Stimulated activated CD4-positive, alpha-beta T cell treated with anti-CD3 and anti-CD28 coated beads, Interleukin-2, amount 100 ng/mL, for 4 hours (primary cell): ENCODE measurements at regions not wholly inside any gene's neighbourhood (a gene's known extent, or its start where the extent isn't known, plus 50 kb on each side); places are given as distances from the start of the nearest gene placed in this dataset.
"Not testable (repeated sequence)": the region's sequence is repeated elsewhere in the genome, so short reads cannot be mapped to it uniquely, and the experiment has no call there.

Experiments used
- DNase-seq: peaks from one replicate; pipeline ENCODE4 v3.0.0-alpha.2; 2020; ENCODE audit warnings: low read depth

GRCh38 chr3:178205740-178206139 is 330.5 kb upstream of the KCNMB2 start:
- no peak for DNase-seq

DNA sequence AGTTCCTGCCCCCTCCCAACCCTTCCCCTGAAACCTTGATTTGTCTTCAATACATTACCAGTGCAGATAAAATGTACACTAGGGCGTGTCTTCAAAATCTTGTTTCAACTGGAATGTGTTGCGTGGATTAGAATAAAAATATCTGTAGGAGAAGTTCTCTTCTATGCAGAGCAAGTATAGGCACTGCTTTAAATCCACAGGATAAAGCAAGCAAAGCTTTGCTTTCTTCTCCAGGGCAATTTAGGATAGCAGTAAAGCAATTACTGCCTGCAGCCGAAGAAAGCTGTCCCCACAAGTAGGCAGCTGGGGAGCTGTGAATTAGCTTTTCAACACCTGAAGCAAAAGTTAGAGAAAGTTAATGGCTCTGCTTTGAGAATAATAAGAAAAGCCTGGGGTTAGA is 329.7 kb upstream of the KCNMB2 start:
- no peak for DNase-seq

GRCh38 chr3:178207161-178207560 is 329.1 kb upstream of the KCNMB2 start:
- not testable (repeated sequence) for DNase-seq

DNA sequence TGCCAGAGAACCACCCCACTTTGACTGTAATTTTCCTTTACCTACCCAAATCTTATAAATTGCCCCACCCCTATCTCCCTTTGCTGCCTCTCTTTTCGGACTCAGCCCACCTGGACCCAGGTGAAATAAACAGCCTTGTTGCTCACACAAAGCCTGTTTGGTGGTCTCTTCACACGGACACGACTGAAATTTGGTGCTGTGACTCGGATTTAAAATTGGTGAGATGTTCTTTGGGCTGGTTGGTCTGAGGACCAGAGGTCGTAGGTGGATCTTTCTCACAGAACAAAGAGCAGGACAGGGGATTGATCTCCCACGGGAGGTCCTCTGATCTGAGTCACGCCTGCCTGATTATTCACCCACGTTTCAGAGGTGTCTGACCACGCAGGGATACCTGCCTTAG is 328.6 kb upstream of the KCNMB2 start:
- not testable (repeated sequence) for DNase-seq

- DNase-seq = not testable (repeated sequence)
Measured at GRCh38 chr3:178209116-178209515, 327.1 kb upstream of the KCNMB2 start.

- DNase-seq = not testable (repeated sequence)
Measured at GRCh38 chr3:178209618-178210017, 326.6 kb upstream of the KCNMB2 start.

DNA sequence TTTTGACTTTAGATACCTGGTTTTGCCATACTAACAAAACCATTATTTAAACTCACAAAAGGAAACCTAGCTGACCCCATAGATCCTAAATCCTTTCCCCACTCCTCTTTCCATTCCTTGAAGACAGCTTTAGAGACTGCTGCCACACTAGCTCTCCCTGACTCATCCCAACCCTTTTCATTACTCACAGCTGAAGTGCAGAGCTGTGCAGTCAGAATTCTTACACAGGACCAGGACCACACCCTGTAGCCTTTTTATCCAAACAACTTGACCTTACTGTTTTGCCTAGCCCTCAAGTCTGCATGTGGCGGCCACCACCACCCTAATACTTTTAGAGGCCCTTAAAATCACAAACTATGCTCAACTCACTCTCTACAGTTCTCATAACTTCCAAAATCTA is 325.1 kb upstream of the KCNMB2 start:
- DNase-seq = not testable (repeated sequence)

GRCh38 chr3:178217479-178217878 is 318.8 kb upstream of the KCNMB2 start:
- DNase-seq = no peak

GRCh38 chr3:178218231-178218630 is 318.0 kb upstream of the KCNMB2 start:
- no peak for DNase-seq

- not testable (repeated sequence) for DNase-seq
Measured at GRCh38 chr3:178219661-178220060, 316.6 kb upstream of the KCNMB2 start.

DNA sequence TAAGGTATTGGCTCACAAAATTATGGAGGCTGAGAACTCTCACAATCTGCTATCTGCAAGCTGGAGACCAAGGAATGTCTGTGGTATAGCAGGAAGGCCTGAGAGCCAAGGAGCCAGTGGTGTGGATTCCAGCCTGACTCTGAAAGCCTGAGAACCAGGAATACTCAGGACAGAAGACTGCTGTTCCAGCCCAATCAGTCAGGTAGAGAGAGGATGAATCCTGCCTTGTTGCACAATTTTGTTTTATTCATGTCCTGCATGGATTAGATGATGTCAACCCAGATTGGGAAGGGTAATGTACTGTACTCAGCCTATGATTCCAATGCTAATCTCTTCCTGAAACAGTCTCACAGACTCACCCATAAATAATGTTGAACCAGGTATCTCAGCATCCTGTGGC is 312.4 kb upstream of the KCNMB2 start:
- no peak for DNase-seq

DNA sequence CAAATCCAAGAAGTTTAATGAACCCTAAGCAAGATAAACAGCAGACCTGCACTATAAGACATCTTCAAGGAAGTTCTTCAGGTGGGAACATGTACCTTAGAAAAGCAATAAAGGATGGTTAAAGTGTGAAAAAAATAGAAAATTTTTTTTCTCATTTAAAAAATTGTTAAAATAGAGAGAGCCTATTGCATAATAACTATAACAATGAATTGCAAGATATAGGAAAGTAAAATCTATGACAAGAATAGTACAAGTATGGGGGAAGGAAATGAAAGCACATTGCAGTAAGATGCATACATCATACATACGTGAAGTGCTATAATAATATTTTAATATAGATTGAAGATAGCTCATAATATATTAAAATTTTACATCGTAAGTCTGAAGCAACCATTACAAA is 310.1 kb upstream of the KCNMB2 start:
- no peak for DNase-seq

GRCh38 chr3:178231645-178232044 is 304.6 kb upstream of the KCNMB2 start:
- DNase-seq = no peak

DNA sequence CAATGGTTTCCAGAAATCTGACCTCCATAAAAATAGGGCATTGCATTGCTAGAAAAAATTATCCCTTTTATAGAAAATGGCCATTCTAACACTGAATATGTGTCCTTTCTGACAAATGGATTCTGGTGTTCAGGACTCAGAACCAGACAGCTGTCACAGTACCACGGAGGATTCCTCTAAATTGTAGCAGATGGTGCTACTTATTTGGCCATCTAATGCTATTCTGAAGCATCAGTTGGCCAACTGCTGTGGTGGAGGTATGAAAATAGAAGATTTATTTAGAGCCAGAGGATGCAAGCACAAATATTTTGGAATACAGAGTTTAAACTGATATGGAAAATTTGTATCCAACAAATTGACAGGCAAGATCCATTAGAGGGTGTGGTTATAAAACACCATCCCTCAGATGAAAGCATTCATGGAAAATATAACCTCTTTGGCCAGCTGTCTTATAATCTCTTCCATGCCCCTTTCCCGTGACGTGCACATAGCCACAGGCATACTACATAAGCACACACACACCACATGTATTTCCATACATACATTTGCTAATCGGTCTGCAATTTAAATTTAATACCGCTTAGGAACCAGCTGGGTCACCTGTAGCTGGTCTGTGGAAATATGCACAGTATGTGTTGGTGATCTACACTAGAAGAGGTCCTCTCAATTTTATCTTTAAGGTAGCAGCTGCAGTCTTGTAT is 302.7 kb upstream of the KCNMB2 start:
- no peak for DNase-seq

DNA sequence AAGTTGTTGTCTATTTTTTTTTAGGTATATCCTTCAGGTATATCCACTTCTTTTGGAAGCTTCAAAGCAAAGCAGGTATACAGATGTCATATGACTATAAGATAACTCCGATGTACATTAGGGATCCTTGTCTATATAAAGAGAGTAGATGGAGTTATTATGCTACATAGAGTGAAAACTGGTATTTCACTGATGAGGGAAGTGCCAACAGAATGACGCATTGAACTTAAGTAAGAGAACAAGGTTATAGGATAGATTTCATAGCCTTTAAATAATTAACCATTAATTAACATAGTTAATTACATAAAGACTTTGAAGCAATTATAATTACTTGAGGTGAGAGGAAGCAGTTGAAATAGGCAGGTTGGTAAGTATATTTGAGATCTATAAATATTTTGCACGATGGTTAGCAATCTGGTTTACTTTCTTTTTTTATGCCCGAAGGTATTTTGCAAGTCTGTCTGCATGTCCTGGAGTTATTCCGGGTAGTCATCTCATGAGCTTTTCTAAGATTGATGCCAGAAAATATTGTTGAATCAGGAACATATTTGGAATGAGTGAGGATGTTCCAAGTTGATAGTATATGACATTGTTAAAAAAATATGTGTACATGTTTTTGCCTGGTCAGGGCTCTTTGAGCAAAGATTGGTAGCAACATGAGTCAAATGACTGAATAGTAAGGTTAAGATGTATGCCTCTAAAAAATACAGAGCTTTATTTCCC is 299.5 kb upstream of the KCNMB2 start:
- no peak for DNase-seq

DNA sequence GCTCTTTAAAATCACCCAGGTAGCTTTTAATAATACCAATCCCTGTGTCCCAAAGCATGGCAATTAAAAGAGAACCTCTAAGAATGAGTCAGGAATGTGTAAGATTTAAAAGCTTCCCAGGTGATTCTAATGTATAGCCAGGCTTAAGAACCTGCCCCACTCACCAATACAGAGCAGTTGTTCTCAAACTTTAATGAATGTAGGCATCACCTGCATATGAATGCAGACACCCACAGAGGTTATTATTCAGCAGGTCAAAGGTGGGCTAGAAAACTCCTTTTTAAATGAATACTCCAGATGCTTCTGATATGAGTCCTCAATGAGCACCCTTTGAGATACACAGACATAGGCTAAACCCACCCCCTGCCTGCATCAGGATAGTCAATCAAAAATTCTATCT is 298.1 kb upstream of the KCNMB2 start:
- DNase-seq = no peak

DNA sequence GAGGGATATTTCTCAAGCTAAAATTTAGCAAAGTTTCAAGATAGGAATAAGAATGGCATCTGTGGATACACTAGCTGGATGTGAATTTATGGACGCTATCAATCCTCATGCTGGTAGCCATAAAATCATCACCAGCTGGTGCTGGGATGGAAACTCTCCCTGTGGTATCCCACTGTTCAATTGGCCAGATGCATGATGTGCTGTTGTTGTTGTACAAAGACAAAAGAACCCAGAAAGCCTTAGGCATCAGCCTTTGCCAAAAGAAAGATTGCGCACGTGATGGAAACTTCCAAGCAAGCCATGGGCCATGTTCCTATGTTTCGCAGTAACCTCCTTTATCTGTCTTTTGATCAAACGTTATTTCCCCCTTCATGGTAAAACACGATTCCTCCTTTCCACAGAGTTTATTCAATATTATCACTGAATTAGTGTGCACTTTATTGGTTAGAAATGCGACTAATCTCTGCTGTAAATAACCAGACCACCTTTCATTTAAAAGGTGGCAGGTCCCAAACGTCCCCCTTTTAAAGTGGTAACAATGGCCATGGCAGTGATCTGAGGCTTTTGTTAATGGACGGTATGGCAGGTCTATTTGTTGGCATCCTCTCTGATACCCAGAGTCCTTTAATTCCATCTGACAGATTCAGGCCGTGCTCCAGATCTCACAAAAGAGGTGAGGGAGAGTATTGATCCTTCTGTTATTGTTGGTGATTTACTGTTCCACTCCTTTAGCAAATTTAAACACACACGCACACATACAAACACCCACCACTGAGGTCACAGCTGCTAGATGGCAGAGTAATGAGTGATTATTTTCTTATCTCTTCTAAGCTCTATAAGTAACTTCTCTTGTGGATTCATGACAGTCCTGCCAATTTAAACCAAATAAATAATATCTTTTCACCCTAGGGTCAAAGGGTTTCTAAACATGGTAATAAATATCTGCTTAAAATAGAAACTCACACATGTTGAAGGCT is 291.2 kb upstream of the KCNMB2 start:
- no peak for DNase-seq

GRCh38 chr3:178246004-178246403 is 290.2 kb upstream of the KCNMB2 start:
- no peak for DNase-seq

DNA sequence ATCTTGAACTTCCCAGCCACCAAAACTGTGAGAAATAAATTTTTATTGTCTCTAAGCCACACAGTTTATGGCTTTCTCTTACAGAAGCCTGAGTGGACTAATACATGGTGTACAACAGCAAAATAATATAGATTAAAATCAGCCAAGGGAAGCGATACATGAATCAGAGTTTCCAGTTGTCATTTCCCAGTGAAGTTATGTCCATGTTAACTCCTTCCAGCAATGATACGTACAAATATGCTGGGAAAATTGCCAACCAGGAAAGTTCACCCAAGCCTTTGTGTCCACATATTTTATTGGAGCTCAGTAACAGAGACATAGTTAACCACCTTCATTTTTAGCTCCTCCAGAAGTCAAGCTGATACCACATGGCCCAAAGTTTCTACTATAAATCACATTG is 280.9 kb upstream of the KCNMB2 start:
- DNase-seq = no peak

DNA sequence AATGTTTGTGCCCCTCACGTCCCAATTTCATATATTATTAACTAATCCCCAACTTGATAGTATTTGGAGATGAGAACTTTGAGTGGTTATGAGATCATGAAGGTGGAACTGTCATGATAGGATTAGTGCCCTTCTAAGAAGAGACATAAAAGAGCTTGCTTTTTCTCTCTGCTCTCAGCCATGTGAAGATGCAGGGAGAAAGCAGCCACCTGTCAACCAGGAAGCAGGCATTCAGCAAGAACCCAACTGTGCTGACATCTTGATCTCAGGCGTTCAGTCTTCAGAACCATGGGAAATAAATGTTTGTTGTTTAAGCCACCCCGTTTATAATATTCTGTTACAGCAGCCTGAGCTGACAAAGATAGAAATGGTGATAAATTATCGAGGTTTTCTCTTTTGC is 278.7 kb upstream of the KCNMB2 start:
- DNase-seq = no peak

- DNase-seq = no peak
Measured at GRCh38 chr3:178258121-178258520, 278.1 kb upstream of the KCNMB2 start.

DNA sequence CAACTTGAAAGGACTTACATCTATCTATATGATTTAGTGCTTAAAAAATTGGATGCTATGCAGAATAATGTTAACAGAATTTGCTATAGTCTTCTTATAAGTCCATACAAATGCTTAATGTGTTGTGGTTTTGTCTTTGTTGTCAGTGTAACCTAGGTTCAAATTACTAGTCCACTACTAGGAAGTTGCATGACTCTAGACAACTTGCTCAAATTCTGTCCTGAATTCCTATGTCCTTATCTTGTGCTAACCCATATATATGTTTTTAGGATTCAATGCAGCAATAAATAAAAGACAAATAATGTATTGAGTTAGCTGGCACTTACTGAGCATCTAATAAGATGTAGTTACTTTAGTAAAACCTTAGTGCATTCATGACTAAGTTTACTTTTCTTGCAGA is 276.5 kb upstream of the KCNMB2 start:
- no peak for DNase-seq
